HG02938 (cell line): ENCODE measurements at regions not wholly inside any gene's neighbourhood (a gene's known extent, or its start where the extent isn't known, plus 50 kb on each side); places are given as distances from the start of the nearest gene placed in this dataset.

ENCODE experiments used
- ATAC-seq: cut with Tn5 transposase; IDR thresholded peaks from one replicate; pipeline ENCODE4 v1.9.1; 2021; ENCODE audit warnings: mild to moderate bottlenecking, moderate library complexity; ENCODE audit not compliant: unreplicated experiment

DNA sequence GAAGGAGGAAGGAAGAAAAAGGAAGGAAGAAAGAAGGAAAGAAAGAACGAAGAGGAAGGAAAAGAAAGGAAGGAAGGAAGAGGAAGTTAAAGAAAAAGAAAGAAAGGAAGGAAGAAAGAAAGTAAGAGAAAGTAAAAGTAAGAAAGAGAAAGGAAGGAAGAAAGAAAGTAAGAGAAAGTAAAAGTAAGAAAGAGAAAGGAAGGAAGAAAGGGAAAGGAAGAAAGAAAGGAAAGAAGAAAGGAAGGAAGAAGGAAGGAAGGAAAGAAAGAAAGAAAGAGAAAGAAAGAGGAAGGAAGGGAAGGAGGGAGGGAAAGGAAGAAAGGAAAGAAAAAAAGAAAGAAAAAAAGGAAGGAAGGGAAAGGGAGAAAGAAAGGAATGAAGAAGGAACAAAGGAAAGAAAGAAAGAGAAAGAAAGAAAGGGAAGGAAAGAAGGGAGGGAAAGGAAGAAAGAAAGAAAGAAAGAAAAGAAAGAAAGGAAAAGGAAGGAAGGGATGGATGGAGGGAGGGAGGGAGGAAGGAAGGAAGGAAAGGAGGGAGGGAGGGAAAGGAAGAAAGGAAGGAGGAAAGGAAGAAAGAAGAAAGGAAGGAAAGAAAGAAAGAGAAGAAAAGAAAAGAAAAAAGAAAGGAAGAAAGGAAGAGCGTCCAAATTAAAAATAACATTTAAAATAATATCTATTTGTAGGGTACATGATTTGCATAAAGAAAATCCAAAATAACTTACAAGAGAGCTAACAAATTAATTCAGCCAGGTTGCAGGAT, 827.9 kb downstream of the TSN start:
- no peak for ATAC-seq

DNA sequence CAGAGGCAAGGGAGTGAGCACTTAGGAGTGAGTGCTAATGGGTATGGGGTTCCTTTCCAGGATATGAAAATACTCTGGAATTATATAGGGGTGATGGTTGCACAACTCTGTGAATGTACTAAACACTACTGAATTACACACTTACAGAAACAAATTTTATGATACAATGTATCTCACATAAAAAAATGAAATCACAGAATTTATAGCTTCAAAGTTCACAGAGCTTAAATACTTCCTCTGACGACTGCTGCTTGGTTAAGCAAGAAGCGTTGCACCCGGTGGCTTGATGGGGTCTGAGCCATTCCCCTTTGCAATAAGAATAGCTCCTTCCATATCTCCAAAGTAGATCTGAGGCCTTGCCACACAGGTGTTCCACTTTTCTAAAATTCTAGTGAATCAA, 835.1 kb downstream of the TSN start:
- ATAC-seq = no peak

DNA sequence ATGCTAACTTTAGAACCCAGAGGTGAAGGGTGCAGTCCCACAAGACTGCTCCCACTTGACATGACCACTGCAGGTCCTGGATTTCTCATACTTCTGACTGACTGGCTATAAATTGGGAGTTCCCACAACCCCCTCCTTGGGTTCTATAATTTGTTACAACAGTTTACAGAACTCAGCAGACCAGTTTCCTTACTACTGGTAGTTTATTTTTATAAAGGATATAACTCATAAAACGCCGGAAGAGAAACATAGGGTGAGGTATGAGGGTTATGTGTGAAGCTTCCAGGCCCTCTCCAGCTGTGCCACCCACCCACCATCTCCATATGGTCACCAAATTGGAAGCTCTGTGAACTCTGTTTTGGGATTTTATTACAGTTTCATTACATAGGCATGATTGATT, 839.6 kb downstream of the TSN start:
- no peak for ATAC-seq

DNA sequence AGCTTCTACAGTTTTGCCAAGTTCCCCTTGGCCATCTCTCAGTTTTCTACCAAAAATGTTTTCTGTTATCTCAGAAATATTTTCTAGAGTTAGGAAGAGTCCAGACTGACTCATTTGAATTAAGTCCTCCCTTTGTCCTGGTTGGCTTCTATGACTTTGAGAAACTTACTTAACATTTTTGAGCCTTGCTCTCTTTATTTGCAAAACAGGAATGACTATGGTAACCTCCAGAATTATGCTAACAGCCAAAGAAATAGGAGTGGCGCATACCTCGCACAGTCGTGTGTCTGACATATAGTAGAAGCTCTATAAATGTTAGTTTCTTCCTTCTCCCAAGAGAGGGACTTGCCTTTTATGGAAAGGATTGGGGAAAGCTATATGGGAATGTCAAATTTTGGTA, 841.1 kb downstream of the TSN start:
- no peak for ATAC-seq

DNA sequence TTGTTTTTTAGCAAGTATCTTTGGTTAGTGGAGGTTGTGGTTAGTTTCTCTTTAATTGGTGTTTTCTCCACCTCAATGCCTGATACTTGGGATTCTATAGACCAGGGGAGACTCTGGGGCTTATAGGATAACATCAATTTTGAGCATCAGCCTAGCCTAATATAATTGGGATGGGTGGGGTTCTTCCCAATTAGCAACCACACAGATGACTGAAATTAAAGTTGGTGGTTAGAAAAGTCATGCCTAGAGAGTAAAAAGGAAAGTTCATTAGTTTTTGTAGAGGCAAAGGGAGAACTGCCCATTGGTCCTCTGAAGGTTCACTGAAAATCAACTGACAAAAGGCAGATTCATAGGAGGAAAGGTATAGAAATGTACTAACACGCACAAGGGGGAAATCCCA, 843.3 kb downstream of the TSN start:
- ATAC-seq = no peak

DNA sequence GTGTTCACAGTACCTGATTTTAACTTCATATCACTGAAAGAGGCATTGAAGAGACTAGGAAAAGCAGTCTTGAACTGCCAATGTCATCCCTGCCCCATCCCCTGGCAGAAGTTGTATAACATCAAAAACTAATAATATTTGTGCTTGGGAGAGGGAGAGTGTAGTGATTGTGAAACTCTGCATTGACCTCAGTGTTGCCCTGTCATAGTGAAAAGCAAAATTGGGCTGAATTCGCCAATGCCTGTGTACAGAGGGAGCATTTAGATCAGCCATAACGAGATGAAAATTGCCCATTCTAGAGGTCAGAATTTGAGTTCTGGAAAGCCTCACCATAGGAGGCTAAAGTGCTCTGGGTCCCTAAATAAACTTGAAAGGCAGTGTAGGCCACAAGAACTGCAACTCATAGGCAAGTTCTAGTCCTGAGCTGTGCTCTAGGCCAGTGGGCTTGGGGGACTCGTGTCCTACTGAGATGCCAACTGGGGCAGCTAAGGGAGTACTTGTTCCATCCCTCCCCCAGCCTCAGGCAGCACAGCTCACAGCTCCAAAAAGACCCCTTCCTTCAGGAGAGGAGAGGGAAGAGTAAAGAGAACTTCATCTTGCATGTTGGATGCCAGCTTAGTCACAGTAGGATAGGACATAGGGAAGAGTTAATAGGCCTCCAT, 855.6 kb downstream of the TSN start:
- ATAC-seq = no peak

DNA sequence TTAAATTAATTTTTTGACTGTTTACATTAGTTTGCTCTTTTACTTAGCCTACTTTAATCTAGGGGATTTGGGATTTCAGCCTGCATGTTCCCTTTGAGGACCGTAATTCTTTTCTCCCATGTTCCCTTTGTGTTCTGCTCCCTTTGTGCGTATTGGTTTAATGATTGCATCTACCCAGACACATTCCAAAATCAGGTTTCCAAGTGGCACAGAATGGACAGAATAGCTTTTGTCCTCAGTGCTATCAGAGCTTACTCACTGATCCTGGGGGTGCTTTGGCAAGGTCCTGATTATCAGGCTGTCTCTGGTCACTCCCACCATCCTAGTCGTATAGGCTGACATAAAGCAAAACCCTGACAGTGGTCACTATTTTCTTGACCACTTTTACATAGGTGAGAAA, 867.5 kb downstream of the TSN start:
- ATAC-seq = no peak

DNA sequence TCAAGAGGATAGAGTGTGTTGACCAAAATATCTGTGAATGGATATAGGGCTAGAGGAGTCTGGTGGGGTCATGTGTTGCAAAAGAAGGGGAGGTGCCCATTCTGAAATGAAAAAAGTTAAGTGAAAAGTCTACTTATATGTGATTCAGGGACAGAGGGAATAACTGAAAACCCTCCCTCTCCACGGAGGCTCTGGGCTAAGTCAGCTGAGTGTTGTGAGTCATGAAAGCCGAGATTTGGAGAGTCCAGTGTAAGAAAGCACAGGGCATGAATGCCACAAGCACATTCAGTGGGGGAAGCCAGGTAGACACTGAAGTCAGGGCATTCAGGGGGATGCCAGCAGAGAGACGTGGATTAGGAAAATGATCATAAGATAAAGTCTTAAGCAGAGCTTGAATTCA, 871.9 kb downstream of the TSN start:
- ATAC-seq = no peak

DNA sequence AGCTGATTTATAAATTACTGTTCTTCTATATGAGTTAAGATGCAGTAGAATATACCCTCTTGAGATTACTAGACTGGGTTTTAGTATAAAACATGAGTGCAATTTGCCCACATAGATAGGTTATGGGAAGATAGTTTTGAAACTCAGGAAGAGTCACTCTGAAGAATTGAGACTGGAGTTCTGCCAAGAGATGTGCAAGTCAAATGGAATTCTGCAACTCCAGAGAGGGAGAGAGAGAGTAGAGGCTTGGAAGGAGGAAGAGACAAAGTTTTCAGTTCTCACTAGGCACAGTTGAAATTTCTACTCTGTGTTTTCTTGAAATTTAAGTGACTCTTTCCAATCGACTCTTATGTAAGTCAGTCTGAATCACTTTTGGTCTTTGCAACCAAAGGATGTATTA, 878.8 kb downstream of the TSN start:
- no peak for ATAC-seq

DNA sequence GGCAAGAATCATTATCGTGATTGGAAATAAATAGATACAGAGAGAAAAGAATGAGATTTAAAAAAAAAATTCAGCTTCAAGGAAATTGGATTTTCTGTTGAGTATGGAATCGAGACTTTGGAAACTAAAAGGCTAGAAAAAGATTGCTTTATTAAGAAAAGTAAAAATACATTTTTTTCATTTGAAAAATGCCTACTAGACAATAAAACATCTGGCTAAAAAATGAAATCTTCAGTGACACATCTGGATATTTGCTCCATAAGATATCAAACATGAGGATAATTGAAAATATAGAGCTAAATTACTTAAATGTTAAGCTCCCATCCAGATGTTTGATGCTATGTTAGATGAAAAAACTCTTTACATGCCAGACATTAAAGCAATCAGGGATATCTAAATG, 879.5 kb downstream of the TSN start:
- no peak for ATAC-seq

DNA sequence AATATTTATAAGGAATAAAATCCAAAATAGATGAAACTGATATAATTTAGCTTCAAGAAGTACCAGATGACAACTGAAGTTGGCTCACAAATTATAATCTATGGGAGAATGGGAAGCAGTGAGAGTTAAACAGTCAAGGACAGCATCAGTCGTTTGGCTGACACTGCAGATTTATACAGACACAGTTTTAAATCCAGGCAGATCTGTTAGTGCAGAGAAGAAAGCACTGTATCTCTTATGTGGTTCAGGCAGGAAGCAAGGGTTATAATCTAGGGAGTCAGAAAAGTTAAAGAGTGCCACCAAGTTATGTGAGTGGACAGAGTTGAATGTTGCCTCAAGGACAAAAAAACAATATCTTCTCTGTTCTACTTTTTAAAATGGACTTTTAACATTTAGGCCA, 880.2 kb downstream of the TSN start:
- ATAC-seq = no peak

DNA sequence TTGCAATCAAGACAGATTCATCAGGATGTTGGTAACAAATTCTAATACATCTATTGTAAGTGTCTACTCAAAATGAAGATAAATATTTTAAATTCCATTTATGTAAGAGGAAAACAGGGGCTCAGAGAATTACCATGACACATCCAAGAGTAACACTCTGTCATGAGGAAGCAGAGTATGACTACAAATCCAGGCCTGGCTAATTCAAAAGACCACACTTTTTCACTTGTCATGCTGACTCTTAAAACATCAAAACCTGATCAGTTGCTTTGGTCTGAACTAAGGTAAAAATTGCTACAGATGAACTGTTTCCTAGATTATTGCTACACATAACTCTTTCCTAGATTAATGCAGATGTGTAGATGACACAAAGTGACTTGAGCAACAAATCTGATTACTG, 880.6 kb downstream of the TSN start:
- no peak for ATAC-seq

DNA sequence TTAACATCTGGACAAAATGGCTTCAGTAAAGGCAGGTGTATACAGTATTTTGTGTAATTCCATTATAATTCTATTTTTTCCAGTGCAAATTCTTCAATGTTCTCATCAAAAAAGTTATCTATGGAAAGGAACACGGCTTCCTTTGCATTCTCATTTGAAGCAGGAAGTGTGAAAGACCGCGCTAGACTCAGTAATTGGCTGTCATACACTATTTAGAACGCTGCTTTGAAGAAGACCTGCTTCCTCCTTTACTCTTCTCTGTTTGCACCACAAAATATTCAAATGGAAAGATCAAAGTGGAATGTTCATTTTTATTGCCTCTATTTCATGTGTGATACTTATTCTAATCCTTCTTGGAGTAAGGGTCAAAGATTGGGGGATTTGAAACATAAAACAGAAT, 883.7 kb downstream of the TSN start:
- ATAC-seq = no peak

DNA sequence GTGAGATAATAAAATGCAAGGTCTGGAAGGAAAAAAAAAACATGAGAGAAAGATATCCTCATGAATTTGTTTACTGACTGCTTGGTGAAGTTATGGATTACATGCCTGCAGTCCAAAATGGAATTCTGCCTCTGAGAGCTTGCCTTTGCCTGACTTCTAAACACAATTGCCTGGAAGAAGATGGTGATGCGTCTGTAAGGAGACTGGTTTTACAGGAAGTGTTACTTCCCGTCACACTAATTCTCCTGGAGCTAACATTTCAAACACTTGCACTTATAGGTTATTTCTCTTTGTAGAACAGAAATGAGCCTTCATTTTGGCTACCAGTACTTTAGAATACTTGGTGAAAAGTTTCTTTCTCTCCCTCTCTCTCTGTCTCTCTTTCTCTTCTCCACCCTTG, 884.3 kb downstream of the TSN start:
- ATAC-seq = no peak

DNA sequence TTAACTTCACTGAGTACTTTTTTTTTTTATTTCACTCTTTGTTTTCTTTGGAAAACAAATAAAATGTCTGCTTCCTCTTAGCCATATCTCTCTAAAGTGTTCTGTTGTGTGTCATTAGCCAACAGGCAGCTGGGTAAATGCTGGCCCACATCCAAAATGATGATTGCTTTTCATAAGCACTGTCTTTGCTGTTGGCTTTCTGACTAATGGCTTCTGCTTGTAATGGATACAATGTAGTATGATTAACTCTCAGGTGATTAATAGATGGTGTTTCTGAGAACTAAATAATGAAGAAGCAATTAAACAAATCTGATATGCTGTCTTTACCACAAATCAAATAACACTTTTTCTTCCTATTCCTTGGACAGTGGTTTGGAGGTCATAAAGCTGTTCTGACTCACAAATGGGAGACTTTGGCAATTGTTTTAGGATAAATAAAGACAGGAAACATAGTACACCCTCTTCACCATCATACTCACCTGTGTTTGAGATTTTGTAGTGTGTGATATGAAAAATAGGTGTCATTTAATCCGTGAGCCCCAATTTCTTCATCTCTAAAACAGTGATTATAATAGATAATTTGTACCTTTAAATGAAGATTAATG, 888.4 kb downstream of the TSN start:
- no peak for ATAC-seq

DNA sequence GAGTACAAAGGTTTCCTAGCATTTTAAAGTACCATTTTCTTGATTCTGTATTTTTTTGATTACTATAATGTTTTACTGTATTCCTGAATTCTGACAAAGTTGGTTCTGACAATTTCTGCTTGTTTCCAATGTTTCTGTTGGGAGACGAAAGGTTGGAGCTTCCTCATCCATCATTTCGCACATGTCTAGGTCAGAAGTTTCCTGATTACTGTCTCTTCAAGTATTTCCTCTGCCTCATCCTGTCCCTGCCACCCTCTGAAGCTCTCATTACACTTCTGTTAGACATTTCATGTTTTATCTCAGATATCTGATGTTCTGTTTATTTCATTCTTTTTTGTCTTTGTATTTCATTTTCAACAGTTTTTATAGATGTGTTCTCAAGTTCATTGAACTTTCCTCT, 895.8 kb downstream of the TSN start:
- ATAC-seq = no peak

DNA sequence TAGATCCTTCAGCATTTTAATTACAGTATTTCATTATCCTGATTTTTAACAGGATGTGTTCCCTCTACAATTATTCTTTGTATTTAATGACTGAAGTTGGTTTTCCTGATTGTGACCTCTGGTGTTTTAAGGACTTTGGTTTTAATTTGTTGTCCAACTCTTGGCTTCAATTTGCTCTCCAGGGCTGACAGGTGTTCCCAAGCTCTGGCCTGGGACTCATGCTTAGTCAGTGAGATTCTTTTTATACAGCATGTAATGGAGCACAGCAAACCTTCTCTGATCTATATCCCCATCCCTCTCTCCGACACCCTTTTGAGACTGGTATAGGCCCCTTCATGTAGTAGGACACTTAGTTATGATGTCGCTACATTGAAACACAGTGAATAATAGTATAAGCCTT, 896.3 kb downstream of the TSN start:
- no peak for ATAC-seq

DNA sequence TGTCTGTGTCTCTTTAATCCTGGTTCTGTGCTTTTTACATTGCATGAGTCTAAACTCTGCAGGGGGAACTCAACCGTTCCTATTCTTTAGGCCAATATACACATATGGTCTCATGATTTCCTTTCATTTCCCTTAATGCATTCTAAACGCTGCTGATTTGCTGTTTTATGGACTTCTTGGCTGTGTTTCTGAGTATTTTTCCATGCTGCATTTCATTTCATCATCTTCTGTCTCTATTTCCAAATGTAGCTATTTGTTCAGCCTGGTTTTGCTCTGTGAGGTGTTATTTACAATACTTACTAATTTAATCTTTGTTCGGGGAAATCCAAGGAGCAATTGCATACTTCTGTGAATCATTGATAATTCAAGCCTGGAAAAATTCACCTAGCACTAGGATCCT, 897.2 kb downstream of the TSN start:
- no peak for ATAC-seq

DNA sequence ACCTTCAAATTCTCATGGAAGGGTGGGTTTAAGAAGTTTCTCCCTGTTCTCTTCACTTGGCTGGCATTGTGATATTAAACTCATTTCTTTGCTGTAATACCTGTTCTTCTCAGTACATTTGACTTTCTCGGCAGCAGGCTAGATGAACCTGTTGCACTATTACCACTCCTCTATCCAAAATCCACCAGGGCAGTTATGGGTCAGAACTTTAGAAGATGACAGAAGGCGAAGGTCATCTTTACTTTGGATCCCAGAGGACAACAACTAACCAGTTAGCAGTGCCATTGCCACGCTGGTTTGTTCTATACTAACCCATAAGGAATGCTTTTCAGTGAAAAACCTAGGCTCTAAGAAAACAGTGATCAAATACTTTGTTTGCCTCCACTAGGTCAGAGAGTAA, 901.0 kb downstream of the TSN start:
- no peak for ATAC-seq

DNA sequence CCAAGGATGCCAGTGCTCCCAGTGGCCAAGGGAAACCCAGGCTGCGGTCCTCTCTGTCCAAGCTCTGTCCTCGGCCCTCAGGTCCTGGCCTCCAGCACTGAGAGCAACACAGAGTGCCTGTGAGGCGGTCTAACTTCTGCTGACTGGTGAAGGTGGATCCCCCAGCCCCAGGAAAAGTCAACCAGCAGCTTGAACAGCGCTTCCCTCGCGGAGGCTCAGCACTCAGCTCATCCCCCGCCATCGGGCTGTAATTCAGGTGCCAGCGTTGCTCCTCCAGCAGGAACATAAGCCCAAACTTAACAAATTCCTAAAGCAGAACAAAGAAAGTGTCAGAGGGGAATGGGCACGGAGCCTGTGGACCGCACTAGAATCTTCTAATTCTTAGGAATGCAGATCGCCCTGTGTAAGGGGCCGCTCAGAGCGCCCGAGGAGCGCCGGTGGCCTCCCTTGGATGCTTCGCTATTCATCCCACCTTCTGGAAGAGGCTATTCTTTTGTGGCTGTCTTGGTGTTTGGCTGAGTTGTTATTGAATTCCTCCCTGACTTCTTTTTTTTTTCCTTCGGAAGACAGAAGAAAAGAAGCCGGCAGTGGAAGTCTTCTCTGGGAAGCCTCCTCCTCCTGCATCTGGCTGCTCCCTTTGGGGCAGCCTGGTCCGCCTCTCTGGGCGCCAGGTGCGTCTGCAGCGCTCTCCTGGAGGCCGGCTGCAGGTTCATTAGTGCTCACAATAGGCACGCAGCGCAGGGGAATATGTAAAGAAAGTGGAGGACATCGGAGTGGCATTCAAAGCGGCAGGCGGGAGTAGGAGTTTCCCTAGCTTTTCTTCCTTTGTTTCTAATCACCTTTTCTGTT, 905.6 kb downstream of the TSN start:
- ATAC-seq = no peak

DNA sequence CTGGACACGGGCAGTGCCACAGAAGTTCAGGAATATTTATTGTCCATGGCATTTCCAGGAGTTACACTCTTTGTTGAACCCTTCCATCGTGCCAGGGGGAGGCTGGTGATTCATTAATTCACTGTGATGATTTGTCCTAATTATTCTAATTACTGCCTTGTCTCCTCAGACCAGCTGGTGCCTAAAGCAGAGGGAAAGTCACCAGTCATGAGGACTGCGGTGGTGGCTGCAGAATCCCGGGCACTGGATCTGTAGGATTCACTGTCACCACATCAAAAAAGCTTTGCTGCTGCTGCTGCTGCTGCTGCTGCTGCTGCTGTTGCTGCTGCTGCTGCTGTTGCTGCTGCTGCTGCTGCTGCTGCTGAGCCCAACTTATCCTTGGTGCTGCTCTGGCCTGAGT, 908.2 kb downstream of the TSN start:
- no peak for ATAC-seq

DNA sequence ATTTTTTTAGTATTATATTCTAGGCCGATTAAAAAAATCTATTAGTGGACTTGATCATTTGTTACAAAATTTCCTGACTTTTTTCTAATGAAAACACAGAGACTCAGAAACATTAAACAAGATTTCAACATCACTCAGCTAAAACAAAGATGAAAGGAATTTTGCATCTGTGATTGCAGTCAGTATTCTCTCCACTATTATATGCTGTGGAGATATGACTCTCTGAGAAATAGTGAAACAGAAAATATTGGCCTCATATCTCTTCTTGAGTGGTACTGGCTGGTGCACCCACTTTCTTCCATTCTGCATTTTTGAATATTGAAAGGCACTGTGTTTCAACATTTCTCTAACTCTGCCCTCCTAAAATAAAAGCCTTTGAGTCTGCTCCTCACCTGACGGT, 914.2 kb downstream of the TSN start:
- ATAC-seq = no peak
